ENCODE measurements at regions not wholly inside any gene's neighbourhood (a gene's known extent, or its start where the extent isn't known, plus 50 kb on each side); places are given as distances from the start of the nearest gene placed in this dataset.

- no peak for FAIRE-seq
- no peak overlapping the region for H3K27ac Mint-ChIP-seq (ENCODE audit: unreplicated experiment)
- H3K9me3 Mint-ChIP-seq (ENCODE audit: unreplicated experiment): peaks cover 3% of the 10 kb centered on the region
- Histone ChIP-seq H3K4me2 (ENCODE audit: low read length) (no peak overlapping the region), H3K9me3 (ENCODE audit: insufficient read depth, low read depth, low read length) (no peaks in the 10 kb centered on the region), H3K4me3 (ENCODE audit: insufficient read depth, low read depth, low read length) (no peak overlapping the region), H4K20me1 (ENCODE audit: insufficient read depth, low read length) (no peaks in the 10 kb centered on the region), H3K27ac (ENCODE audit: low read depth, low read length) (no peak overlapping the region), H3K4me1 (ENCODE audit: insufficient read depth, low read length) (no peaks in the 10 kb centered on the region), H2AFZ (ENCODE audit: low read depth, low read length) (no peak overlapping the region), H3K36me3 (ENCODE audit: insufficient read depth, low read length) (no peaks in the 10 kb centered on the region), H3K79me2 (ENCODE audit: insufficient read depth, low read length) (no peaks in the 10 kb centered on the region), H3K27me3 (ENCODE audit: insufficient read depth, low read length) (no peaks in the 10 kb centered on the region), H3K9ac (ENCODE audit: low read length) (no peak overlapping the region)
- no peak overlapping the region for H3K4me3 Mint-ChIP-seq (ENCODE audit: unreplicated experiment)
- H3K36me3 Mint-ChIP-seq (ENCODE audit: low read depth, unreplicated experiment): no peaks in the 10 kb centered on the region
- no peak for DNase-seq (ENCODE audit: low read depth)
- TF ChIP-seq EZH2 (IDR thresholded peaks at IDR 0.05; ENCODE audit: insufficient read depth, low read length): no peak
- no peak for TF ChIP-seq CTCF (IDR thresholded peaks at IDR 0.05; ENCODE audit: insufficient read depth, low read depth, low read length)
- H3K4me1 Mint-ChIP-seq (ENCODE audit: low read depth, unreplicated experiment): no peaks in the 10 kb centered on the region
- no peaks in the 10 kb centered on the region for H3K27me3 Mint-ChIP-seq (ENCODE audit: low read depth, unreplicated experiment)
These were observed 951.3 kb upstream of the PRR20A start for GRCh38 chr13:56189439-56189838.

- Histone ChIP-seq H3K27me3 (ENCODE audit: insufficient read depth, low read length) (no peaks in the 10 kb centered on the region), H3K4me1 (ENCODE audit: insufficient read depth, low read length) (no peaks in the 10 kb centered on the region), H4K20me1 (ENCODE audit: insufficient read depth, low read length) (no peaks in the 10 kb centered on the region), H3K4me3 (ENCODE audit: insufficient read depth, low read depth, low read length) (no peak overlapping the region), H2AFZ (ENCODE audit: low read depth, low read length) (no peak overlapping the region), H3K27ac (ENCODE audit: low read depth, low read length) (no peak overlapping the region), H3K79me2 (ENCODE audit: insufficient read depth, low read length) (no peaks in the 10 kb centered on the region), H3K9me3 (ENCODE audit: insufficient read depth, low read depth, low read length) (no peaks in the 10 kb centered on the region), H3K9ac (ENCODE audit: low read length) (no peak overlapping the region), H3K4me2 (ENCODE audit: low read length) (no peak overlapping the region), H3K36me3 (ENCODE audit: insufficient read depth, low read length) (no peaks in the 10 kb centered on the region)
- FAIRE-seq (no peak), DNase-seq (ENCODE audit: low read depth) (no peak)
- Mint-ChIP-seq H3K4me3 (ENCODE audit: unreplicated experiment) (no peak overlapping the region), H3K27me3 (ENCODE audit: low read depth, unreplicated experiment) (no peaks in the 10 kb centered on the region), H3K27ac (ENCODE audit: unreplicated experiment) (no peak overlapping the region), H3K36me3 (ENCODE audit: low read depth, unreplicated experiment) (no peaks in the 10 kb centered on the region), H3K4me1 (ENCODE audit: low read depth, unreplicated experiment) (no peaks in the 10 kb centered on the region), H3K9me3 (ENCODE audit: unreplicated experiment) (peaks cover 3% of the 10 kb centered on the region)
- TF ChIP-seq EZH2 (IDR thresholded peaks at IDR 0.05; ENCODE audit: insufficient read depth, low read length): no peak
- no peak for TF ChIP-seq CTCF (IDR thresholded peaks at IDR 0.05; ENCODE audit: insufficient read depth, low read depth, low read length)
These were observed 950.7 kb upstream of the PRR20A start for GRCh38 chr13:56189978-56190377.

GRCh38 chr13:56198350-56198749 is 942.4 kb upstream of the PRR20A start:
- Histone ChIP-seq H3K9me3 (ENCODE audit: insufficient read depth, low read depth, low read length) (no peaks in the 10 kb centered on the region), H4K20me1 (ENCODE audit: insufficient read depth, low read length) (no peaks in the 10 kb centered on the region), H3K27me3 (ENCODE audit: insufficient read depth, low read length) (no peaks in the 10 kb centered on the region), H3K4me3 (ENCODE audit: insufficient read depth, low read depth, low read length) (no peak overlapping the region), H3K4me1 (ENCODE audit: insufficient read depth, low read length) (no peaks in the 10 kb centered on the region), H3K79me2 (ENCODE audit: insufficient read depth, low read length) (no peaks in the 10 kb centered on the region), H2AFZ (ENCODE audit: low read depth, low read length) (no peak overlapping the region), H3K4me2 (ENCODE audit: low read length) (no peak overlapping the region), H3K9ac (ENCODE audit: low read length) (no peak overlapping the region), H3K36me3 (ENCODE audit: insufficient read depth, low read length) (no peaks in the 10 kb centered on the region), H3K27ac (ENCODE audit: low read depth, low read length) (no peak overlapping the region)
- H3K9me3 Mint-ChIP-seq (ENCODE audit: unreplicated experiment): no peaks in the 10 kb centered on the region
- DNase-seq (ENCODE audit: low read depth) (no peak), FAIRE-seq (no peak)
- no peaks in the 10 kb centered on the region for H3K27me3 Mint-ChIP-seq (ENCODE audit: low read depth, unreplicated experiment)
- H3K4me3 Mint-ChIP-seq (ENCODE audit: unreplicated experiment): no peak overlapping the region
- no peaks in the 10 kb centered on the region for H3K4me1 Mint-ChIP-seq (ENCODE audit: low read depth, unreplicated experiment)
- no peak overlapping the region for H3K27ac Mint-ChIP-seq (ENCODE audit: unreplicated experiment)
- no peaks in the 10 kb centered on the region for H3K36me3 Mint-ChIP-seq (ENCODE audit: low read depth, unreplicated experiment)
- TF ChIP-seq CTCF (IDR thresholded peaks at IDR 0.05; ENCODE audit: insufficient read depth, low read depth, low read length) (no peak), EZH2 (IDR thresholded peaks at IDR 0.05; ENCODE audit: insufficient read depth, low read length) (no peak)

Measured in astrocyte (in vitro differentiated cells and primary cell).